NT2/D1 (cell line): ENCODE measurements at regions not wholly inside any gene's neighbourhood (a gene's known extent, or its start where the extent isn't known, plus 50 kb on each side); places are given as distances from the start of the nearest gene placed in this dataset.

Experiments
- SUZ12 ChIP-seq: IDR thresholded peaks from 2 replicates; pipeline ENCODE4 v1.6.1; 2011; ENCODE audit not compliant: insufficient read length, insufficient read depth; ENCODE audit errors: extremely low read depth
- YY1 ChIP-seq: IDR thresholded peaks from 2 replicates; pipeline ENCODE4 v1.6.1; 2011; ENCODE audit not compliant: insufficient read length, insufficient read depth
- ZNF274 ChIP-seq: IDR thresholded peaks from 2 replicates; pipeline ENCODE4 v1.6.1; 2011; ENCODE audit warnings: mild to moderate bottlenecking, low read depth, low read length

DNA sequence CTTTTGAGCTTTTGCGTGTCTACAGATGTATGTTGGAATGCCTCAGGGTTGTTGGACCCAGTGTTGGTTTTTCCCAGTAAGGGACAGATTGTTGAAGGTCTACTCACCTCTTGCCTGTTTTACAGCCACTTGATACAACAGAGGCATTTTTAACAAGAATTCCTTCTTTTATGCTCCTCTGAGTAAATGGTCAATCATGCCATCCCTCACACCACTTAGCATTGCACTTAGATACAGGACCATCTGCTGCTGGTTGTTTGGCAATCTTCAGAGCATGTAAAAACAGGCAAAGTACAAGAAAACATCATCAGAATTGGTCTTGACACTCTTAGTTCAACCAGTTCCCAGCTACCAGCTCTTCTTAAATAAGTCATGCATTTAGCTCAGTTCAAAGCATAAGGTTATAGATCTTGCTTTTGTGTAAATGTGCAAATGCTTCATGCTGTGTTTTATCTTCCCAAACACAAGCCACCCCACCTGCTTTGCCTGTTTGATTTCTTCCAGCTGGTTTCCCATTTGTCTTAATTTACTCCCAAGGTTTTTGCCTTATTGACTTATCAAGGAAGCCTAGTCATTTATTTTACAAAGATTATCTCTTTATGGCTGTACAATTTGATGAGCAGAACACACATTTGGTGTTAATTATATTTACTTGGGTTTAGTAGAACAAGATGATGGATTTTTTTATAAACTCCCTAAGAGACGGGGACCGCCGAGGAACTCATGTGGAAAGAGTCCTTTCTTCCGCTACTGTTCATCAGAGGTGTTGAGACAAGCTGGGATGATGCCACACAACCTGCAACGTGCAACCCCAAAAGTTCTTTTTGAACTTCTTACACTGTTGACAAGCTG lies 136.6 kb downstream of the AHR start:
- no peak for TF ChIP-seq ZNF274
- no peak for TF ChIP-seq YY1
- no peak for TF ChIP-seq SUZ12
